HFFc6 (cell line): ENCODE measurements at regions not wholly inside any gene's neighbourhood (a gene's known extent, or its start where the extent isn't known, plus 50 kb on each side); places are given as distances from the start of the nearest gene placed in this dataset.

Experiments used
- DNase-seq: peaks from one replicate; pipeline ENCODE4 v3.0.0-alpha.2; 2018
- H3K27ac Mint-ChIP-seq: 2 replicates; pipeline ENCODE4 v1.8.0; 2020; ENCODE audit warnings: mild to moderate bottlenecking, mixed read lengths
- H3K27me3 Mint-ChIP-seq: 2 replicates; pipeline ENCODE4 v1.8.0; 2021; ENCODE audit warnings: mild to moderate bottlenecking, moderate library complexity, mixed read lengths; ENCODE audit not compliant: insufficient read depth
- H3K36me3 Mint-ChIP-seq: 2 replicates; pipeline ENCODE4 v1.8.0; 2021; ENCODE audit warnings: low read depth, mixed read lengths
- H3K4me1 Mint-ChIP-seq: 2 replicates; pipeline ENCODE4 v1.8.0; 2020; ENCODE audit warnings: low read depth, mixed read lengths
- H3K4me3 Mint-ChIP-seq: 2 replicates; pipeline ENCODE4 v1.8.0; 2020; ENCODE audit warnings: mild to moderate bottlenecking, moderate library complexity, mixed read lengths
- H3K9me3 Mint-ChIP-seq: 2 replicates; pipeline ENCODE4 v1.8.0; 2020; ENCODE audit warnings: mild to moderate bottlenecking, mixed read lengths
- TF ChIP-seq, protein P1 (sequence below): fragments of 200-600 bp; sonication (generic); IDR thresholded peaks from 2 replicates; pipeline ENCODE4 v1.5.0; 2021; ENCODE audit warnings: antibody characterized with exemption, mild to moderate bottlenecking

DNA sequence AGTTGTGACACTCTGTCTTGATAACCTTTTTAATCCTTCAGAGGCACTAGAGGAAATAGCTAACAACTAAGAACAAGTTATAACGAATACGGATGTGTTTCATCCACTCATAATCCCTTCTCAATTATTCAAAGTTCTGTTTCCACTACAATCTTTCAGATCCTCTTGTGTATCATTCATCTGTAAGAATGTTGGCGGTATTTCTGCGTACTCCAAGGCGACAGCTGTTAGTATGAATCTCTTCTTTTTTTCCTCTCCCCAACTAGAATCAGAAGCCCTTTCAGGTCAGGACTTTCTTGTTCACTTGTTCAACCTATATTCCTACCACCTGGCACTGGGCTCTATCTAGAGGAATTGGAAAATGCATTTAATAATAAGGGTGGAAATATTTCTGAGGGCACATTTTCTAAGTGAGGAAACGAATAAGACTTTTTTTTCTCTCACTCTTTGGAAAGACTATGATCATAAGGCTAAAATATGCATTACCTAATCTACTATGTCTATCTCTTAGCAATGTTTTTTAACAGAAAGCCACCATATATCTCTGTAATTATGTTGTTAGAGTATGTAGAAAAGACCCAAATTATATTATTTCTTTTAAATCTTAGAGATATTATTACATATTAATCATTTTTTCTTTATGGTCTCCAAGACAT, 492.9 kb downstream of the PCDH20 start:
- Mint-ChIP-seq H3K27me3 (no peaks in the 10 kb centered on the region), H3K4me1 (no peaks in the 10 kb centered on the region), H3K36me3 (no peaks in the 10 kb centered on the region), H3K27ac (no peak overlapping the region), H3K4me3 (no peak overlapping the region), H3K9me3 (peaks cover 11% of the 10 kb centered on the region)
- TF ChIP-seq, protein P1, sequence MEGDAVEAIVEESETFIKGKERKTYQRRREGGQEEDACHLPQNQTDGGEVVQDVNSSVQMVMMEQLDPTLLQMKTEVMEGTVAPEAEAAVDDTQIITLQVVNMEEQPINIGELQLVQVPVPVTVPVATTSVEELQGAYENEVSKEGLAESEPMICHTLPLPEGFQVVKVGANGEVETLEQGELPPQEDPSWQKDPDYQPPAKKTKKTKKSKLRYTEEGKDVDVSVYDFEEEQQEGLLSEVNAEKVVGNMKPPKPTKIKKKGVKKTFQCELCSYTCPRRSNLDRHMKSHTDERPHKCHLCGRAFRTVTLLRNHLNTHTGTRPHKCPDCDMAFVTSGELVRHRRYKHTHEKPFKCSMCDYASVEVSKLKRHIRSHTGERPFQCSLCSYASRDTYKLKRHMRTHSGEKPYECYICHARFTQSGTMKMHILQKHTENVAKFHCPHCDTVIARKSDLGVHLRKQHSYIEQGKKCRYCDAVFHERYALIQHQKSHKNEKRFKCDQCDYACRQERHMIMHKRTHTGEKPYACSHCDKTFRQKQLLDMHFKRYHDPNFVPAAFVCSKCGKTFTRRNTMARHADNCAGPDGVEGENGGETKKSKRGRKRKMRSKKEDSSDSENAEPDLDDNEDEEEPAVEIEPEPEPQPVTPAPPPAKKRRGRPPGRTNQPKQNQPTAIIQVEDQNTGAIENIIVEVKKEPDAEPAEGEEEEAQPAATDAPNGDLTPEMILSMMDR = no peak
- no peak for DNase-seq

DNA sequence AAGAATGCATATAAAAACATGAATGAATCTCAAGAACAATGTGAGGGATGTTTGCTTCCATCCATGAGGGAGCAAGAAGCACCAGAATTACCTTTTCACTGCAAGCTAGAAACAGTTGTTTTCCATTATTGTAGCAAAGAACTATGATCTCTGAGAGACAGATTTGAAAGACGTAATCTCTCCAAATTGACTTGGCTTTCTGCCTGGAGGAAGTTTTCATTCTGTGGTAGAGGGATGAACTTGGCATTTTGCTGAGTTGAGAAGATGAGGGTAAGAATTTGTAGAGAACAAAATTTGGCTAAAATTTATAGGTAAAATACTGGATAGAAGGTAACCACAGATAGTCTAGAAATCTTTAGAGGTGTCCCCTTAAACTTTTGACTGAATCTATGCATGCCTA, 496.8 kb downstream of the TDRD3 start:
- Mint-ChIP-seq H3K27ac (no peak overlapping the region), H3K27me3 (no peaks in the 10 kb centered on the region), H3K36me3 (no peaks in the 10 kb centered on the region), H3K4me3 (no peak overlapping the region), H3K9me3 (peaks cover 42% of the 10 kb centered on the region), H3K4me1 (no peaks in the 10 kb centered on the region)
- no peak for DNase-seq
- TF ChIP-seq, protein P1 = no peak

DNA sequence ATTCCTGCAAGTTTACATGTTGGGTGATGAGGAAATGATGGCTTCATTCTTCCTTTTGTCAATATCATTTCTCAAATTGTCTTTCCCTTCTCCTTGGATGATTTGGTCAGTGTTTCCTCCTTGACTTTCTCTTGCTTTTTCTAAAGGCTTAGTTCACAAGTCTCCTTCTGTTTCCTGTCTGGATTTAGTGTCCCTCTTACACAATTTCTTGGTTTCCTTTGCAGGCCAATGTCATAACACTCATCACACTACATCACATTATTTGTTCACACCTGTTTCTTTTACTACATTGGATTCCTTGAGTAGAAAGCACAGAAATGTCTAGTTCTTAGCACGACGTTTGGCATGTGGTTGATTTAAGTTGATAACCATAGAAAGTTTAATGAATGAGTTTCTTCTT, 490.7 kb downstream of the TDRD3 start:
- Mint-ChIP-seq H3K4me3 (no peak overlapping the region), H3K27ac (no peak overlapping the region), H3K27me3 (no peaks in the 10 kb centered on the region), H3K9me3 (peaks cover 20% of the 10 kb centered on the region), H3K36me3 (no peaks in the 10 kb centered on the region), H3K4me1 (no peaks in the 10 kb centered on the region)
- no peak for DNase-seq
- TF ChIP-seq, protein P1 = no peak

DNA sequence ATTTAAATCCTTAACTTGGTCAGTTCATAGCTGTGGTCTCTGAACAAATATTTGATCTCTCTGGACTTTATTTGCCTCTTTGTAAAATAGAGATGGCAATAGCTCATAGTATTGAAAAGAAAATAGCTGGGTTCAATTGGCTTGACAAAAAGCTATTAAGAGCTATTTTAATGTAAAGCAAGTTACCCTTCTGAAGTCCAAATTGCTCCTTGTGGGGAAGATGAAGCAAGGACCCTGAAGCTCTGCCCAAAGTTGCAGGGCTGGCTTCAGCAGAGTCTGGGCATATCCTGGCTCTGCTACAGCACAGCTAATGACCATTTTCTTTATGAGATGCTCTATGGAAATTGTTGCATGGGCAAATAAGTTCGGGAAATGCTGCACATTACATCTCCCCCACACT, 484.5 kb downstream of the TDRD3 start:
- Mint-ChIP-seq H3K36me3 (no peaks in the 10 kb centered on the region), H3K27me3 (peaks cover 2% of the 10 kb centered on the region; the same call in 1 of the 2 replicates), H3K4me1 (no peaks in the 10 kb centered on the region), H3K27ac (no peak overlapping the region), H3K9me3 (peaks cover 18% of the 10 kb centered on the region), H3K4me3 (no peak overlapping the region)
- no peak for DNase-seq
- TF ChIP-seq, protein P1 = no peak

DNA sequence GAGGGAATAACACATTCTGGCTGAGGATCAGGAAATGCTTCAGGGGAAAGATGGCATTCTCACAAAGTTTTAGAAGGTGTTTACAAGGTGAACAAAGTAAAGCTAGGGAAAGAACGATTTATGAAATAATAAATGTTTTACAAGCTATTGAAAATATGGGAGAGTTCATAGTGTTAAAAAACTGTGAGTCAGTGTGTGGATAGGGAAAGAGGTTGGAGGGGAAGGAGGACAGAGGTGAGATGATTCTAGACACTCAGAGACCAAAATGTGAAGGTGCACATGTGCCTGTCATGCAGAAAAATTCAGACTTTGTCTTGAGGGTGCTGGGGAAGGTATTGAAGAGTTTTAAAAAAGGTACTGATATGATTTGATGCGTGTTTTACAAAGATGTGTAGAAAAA, 476.1 kb downstream of the TDRD3 start:
- Mint-ChIP-seq H3K27ac (no peak overlapping the region), H3K27me3 (no peaks in the 10 kb centered on the region), H3K36me3 (no peaks in the 10 kb centered on the region), H3K9me3 (peaks cover 39% of the 10 kb centered on the region), H3K4me1 (no peaks in the 10 kb centered on the region), H3K4me3 (no peak overlapping the region)
- no peak for DNase-seq
- TF ChIP-seq, protein P1 = no peak
